HCT116 (cell line): ENCODE measurements at regions not wholly inside any gene's neighbourhood (a gene's known extent, or its start where the extent isn't known, plus 50 kb on each side); places are given as distances from the start of the nearest gene placed in this dataset.

ENCODE experiments used
- ATAC-seq: fragments of 200-7000 bp; cut with Tn5 transposase; 2 replicates; pipeline ENCODE4 v1.9.1; 2020; ENCODE audit warnings: mild to moderate bottlenecking, moderate library complexity
- BruUV-seq: library from RNA; stranded (reverse); fragments of 400-500 nt; replicated peaks from 2 replicates; lab custom pipeline; 2021; lab: Mats Ljungman, UMichigan
- CTCF ChIA-PET: fragments of 300-600 bp; sonication (Branson Sonifier 250); formaldehyde crosslinking; loops from one replicate; lab custom pipeline; 2021; ENCODE audit warnings: antibody characterized with exemption; lab: Charles Lee
- POLR2A ChIA-PET: fragments of 300-600, 350-600 bp; sonication (Branson Sonifier 250); formaldehyde crosslinking; loops from one replicate; lab custom pipeline; 2021; ENCODE audit warnings: antibody characterized with exemption; lab: Charles Lee
- RAD21 ChIA-PET, 2 experiments: fragments of 300-600 bp; sonication (Branson Sonifier 250); formaldehyde crosslinking; loops; one replicate each; lab custom pipeline; 2023; ENCODE audit warnings: low total read pairs in 2 of 2; ENCODE audit not compliant: uncharacterized antibody in 2 of 2, unreplicated experiment in 2 of 2, low non-redundant PET in 1 of 2; lab: Charles Lee
- DNase-seq: peaks from one replicate; pipeline ENCODE4 v3.0.0-alpha.2; 2010; ENCODE audit warnings: low read depth, low spot score
- H2AFZ ChIP-seq: fragments of 200-600 bp; shearing (Covaris generic), sonication (generic); 2 replicates; pipeline ENCODE4 v1.6.1; 2017; ENCODE audit warnings: low read depth, mixed run types, mixed read lengths, antibody characterized with exemption, low read length; ENCODE audit not compliant: poor library complexity, severe bottlenecking
- H3K27ac ChIP-seq: 2 replicates; pipeline ENCODE4 v1.5.1; 2012; ENCODE audit warnings: low read depth, low read length
- H3K27me3 ChIP-seq: fragments of 200-600 bp; sonication (generic); 2 replicates; pipeline ENCODE4 v1.6.1; 2016; ENCODE audit warnings: mixed run types, low read length, mixed read lengths; ENCODE audit not compliant: insufficient read depth
- H3K36me3 ChIP-seq, 2 experiments: fragments of 200-500 bp in 1 of 2; fragments of 200-600 bp in 1 of 2; sonication (Bioruptor generic) in 1 of 2; sonication (generic) in 1 of 2; 2 replicates each; pipeline versions ENCODE4 v1.5.1 to v1.6.1; 2014 to 2016; ENCODE audit warnings: low read length in 2 of 2, inconsistent platforms in 1 of 2, mixed read lengths in 1 of 2, mixed run types in 1 of 2; ENCODE audit not compliant: insufficient read depth in 2 of 2, control insufficient read depth in 1 of 2
- H3K4me1 ChIP-seq, 2 experiments: fragments of 200-600 bp in 1 of 2; sonication (generic) in 1 of 2; 2 replicates each; pipeline versions ENCODE4 v1.5.1 to v1.6.1; 2012 to 2017; ENCODE audit warnings: low read length in 2 of 2, inconsistent platforms in 1 of 2, mild to moderate bottlenecking in 1 of 2, mixed read lengths in 1 of 2, mixed run types in 1 of 2, moderate library complexity in 1 of 2; ENCODE audit not compliant: insufficient read depth in 2 of 2, control insufficient read depth in 1 of 2
- H3K4me2 ChIP-seq: fragments of 200-600 bp; sonication (generic); 2 replicates; pipeline ENCODE4 v1.6.1; 2017; ENCODE audit warnings: mixed run types, low read length, mixed read lengths
- H3K4me3 ChIP-seq, 2 experiments: fragments of 200-600 bp in 1 of 2; sonication (generic) in 1 of 2; replicated peaks in 1 of 2; 2 replicates each; pipeline ENCODE4 v1.5.1; 2011 to 2016; ENCODE audit warnings: low read length in 2 of 2, control low read depth in 1 of 2, low read depth in 1 of 2, mild to moderate bottlenecking in 1 of 2, mixed read lengths in 1 of 2, mixed run types in 1 of 2
- H3K79me2 ChIP-seq: fragments of 200-600 bp; sonication (generic); 2 replicates; pipeline ENCODE4 v1.6.1; 2017; ENCODE audit warnings: mild to moderate bottlenecking, mixed run types, low read length, moderate library complexity, mixed read lengths; ENCODE audit not compliant: insufficient read depth
- H3K9ac ChIP-seq: fragments of 200-600 bp; sonication (generic); 2 replicates; pipeline ENCODE4 v1.6.1; 2016; ENCODE audit warnings: low read length, mixed read lengths
- H3K9me2 ChIP-seq: fragments of 200-600 bp; sonication (generic), shearing (Covaris generic); 2 replicates; pipeline ENCODE4 v1.6.1; 2017; ENCODE audit warnings: mixed run types, mild to moderate bottlenecking, moderate library complexity; ENCODE audit not compliant: insufficient read depth
- H3K9me3 ChIP-seq, 2 experiments: fragments of 200-500 bp in 1 of 2; fragments of 200-600 bp in 1 of 2; sonication (Bioruptor generic) in 1 of 2; sonication (generic) in 1 of 2; 2 replicates each; pipeline ENCODE4 v1.6.1; 2014 to 2017; ENCODE audit warnings: low read length in 2 of 2, mixed read lengths in 2 of 2, inconsistent platforms in 1 of 2, low read depth in 1 of 2, mild to moderate bottlenecking in 1 of 2, mixed run types in 1 of 2, moderate library complexity in 1 of 2; ENCODE audit not compliant: control insufficient read depth in 1 of 2, insufficient read depth in 1 of 2
- H4K20me1 ChIP-seq: fragments of 200-600 bp; sonication (generic), shearing (Covaris generic); 2 replicates; pipeline ENCODE4 v1.6.1; 2017; ENCODE audit warnings: mixed run types, mild to moderate bottlenecking, moderate library complexity; ENCODE audit not compliant: insufficient read depth
- EGR1 ChIP-seq: IDR thresholded peaks from 2 replicates; pipeline ENCODE4 v1.6.1; 2012; ENCODE audit warnings: low read depth
- ELF1 ChIP-seq: IDR thresholded peaks from 2 replicates; pipeline ENCODE4 v1.6.1; 2012; ENCODE audit warnings: low read depth, borderline replicate concordance
- EZH2 ChIP-seq: fragments of 200-600 bp; sonication (generic); IDR thresholded peaks from 2 replicates; pipeline ENCODE4 v1.6.1; 2017; ENCODE audit warnings: antibody characterized with exemption, mixed run types
- EZH2phosphoT487 ChIP-seq: fragments of 200-600 bp; IDR thresholded peaks from 2 replicates; pipeline ENCODE4 v1.6.1; 2018; ENCODE audit warnings: antibody characterized with exemption, borderline replicate concordance
- JUND ChIP-seq: IDR thresholded peaks from 2 replicates; pipeline ENCODE4 v1.6.1; 2012
- SRF ChIP-seq: IDR thresholded peaks from 2 replicates; pipeline ENCODE4 v1.6.1; 2012; ENCODE audit warnings: low read depth
- YY1 ChIP-seq: IDR thresholded peaks from 2 replicates; pipeline ENCODE4 v1.6.1; 2011; ENCODE audit warnings: low read length, low read depth, moderate library complexity, mild to moderate bottlenecking; ENCODE audit not compliant: insufficient replicate concordance; ENCODE audit errors: extremely low read depth
- ZNF274 ChIP-seq: fragments of 200-500 bp; sonication (Bioruptor generic); IDR thresholded peaks from 2 replicates; pipeline ENCODE4 v1.6.1; 2014; ENCODE audit warnings: mild to moderate bottlenecking, low read depth, low read length, inconsistent platforms
- intact Hi-C: fragments of 100-400 bp; cut with micrococcal nuclease; formaldehyde crosslinking; loops from 2 replicates; pipeline ENCODE4 v1.10.0; 2022
- TF ChIP-seq, protein P1 (sequence below): IDR thresholded peaks from 2 replicates; pipeline ENCODE4 v1.6.1; 2012
- TF ChIP-seq, protein P2 (sequence below), 3 experiments: fragments of 200-600 bp in 1 of 3; sonication (generic) in 1 of 3; IDR thresholded peaks in 2 of 3; conservative IDR thresholded peaks in 1 of 3; 2 replicates each; pipeline ENCODE4 v1.5.1; 2012 to 2017; ENCODE audit warnings: low read depth in 2 of 3, low read length in 2 of 3, antibody characterized with exemption in 1 of 3, borderline replicate concordance in 1 of 3, control low read depth in 1 of 3, mild to moderate bottlenecking in 1 of 3, mixed read lengths in 1 of 3, mixed run types in 1 of 3, moderate library complexity in 1 of 3; ENCODE audit not compliant: insufficient read depth in 1 of 3

DNA sequence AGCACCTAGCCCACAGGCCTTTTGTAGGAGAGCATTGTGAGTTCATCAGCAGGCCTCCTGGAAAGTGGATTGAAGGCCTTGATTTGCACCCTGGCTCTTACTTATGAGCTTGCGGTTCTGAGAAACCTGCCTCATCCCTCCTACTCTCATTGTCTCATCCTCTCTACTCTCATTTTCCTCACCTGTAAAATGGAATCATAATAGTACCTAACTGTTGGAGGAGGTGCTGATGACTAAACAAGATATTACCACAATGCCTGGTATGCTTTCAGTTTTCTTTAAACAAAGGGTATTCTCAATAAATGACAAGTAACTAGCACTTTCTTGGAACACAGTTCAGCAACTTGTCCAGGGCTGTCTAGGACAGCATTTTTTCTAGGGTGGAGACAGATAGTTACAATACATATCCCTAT, 243.1 kb upstream of the MAF start:
- DNase-seq, result no peak
- CTCF ChIA-PET, result no interaction called here

DNA sequence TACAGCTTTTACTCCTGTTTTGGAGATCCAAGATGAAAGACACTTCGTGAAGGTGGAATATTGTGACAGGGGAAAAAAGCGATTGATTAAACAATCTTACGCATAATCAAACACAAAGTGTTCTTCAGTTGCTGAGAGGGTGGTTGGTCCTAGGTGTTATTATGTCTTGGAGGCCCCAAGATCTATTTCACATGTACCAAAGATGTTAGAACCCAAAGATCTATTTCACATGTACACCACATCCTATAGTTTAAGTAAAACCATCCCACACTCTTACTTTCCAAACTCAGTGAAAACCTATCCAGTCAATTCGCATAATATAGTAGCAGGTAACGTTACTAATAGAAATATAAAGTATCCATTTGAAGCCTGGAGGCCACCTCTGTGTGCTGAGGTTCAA, 242.6 kb upstream of the MAF start:
- ChIA-PET POLR2A (no interaction called here), CTCF (no interaction called here), RAD21 (no interaction called here)
- no peaks in the 10 kb centered on the region for H3K27me3 ChIP-seq
- TF ChIP-seq YY1 (no peak), JUND (no peak)
- no peak overlapping the region for H3K27ac ChIP-seq
- no peaks in the 10 kb centered on the region for H3K9me2 ChIP-seq
- H3K9me3 ChIP-seq, result peaks cover 24 to 51% of the 10 kb centered on the region in 2 experiments; a peak in 2 of 4 replicates
- no peaks in the 10 kb centered on the region for H3K4me1 ChIP-seq
- intact Hi-C loops, result no loop called here
- ATAC-seq, result no peak
- no peak overlapping the region for H2AFZ ChIP-seq
- no peak for DNase-seq
- H3K4me3 ChIP-seq, result no peak overlapping the region
- no peak overlapping the region for H3K4me2 ChIP-seq
- H3K79me2 ChIP-seq, result no peaks in the 10 kb centered on the region
- no peak overlapping the region for H3K9ac ChIP-seq
- BruUV-seq, result no TSS peak
- H3K36me3 ChIP-seq, result no peaks in the 10 kb centered on the region
- H4K20me1 ChIP-seq, result no peaks in the 10 kb centered on the region

More for the DNA sequence above, 243.1 kb upstream of the MAF start:
- RAD21 ChIA-PET, result no interaction called here
- no peaks in the 10 kb centered on the region for H3K27me3 ChIP-seq
- no peak for TF ChIP-seq EZH2
- no peak for TF ChIP-seq EZH2phosphoT487
- no peak for TF ChIP-seq YY1
- TF ChIP-seq, protein P1, sequence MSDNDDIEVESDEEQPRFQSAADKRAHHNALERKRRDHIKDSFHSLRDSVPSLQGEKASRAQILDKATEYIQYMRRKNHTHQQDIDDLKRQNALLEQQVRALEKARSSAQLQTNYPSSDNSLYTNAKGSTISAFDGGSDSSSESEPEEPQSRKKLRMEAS, result no peak
- TF ChIP-seq, protein P2, sequence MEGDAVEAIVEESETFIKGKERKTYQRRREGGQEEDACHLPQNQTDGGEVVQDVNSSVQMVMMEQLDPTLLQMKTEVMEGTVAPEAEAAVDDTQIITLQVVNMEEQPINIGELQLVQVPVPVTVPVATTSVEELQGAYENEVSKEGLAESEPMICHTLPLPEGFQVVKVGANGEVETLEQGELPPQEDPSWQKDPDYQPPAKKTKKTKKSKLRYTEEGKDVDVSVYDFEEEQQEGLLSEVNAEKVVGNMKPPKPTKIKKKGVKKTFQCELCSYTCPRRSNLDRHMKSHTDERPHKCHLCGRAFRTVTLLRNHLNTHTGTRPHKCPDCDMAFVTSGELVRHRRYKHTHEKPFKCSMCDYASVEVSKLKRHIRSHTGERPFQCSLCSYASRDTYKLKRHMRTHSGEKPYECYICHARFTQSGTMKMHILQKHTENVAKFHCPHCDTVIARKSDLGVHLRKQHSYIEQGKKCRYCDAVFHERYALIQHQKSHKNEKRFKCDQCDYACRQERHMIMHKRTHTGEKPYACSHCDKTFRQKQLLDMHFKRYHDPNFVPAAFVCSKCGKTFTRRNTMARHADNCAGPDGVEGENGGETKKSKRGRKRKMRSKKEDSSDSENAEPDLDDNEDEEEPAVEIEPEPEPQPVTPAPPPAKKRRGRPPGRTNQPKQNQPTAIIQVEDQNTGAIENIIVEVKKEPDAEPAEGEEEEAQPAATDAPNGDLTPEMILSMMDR (IDR thresholded peaks at IDR 0.05 in 2 of 3, conservative IDR thresholded peaks at IDR 0.05 in 1 of 3; ENCODE audit: borderline replicate concordance in 1 of 3, insufficient read depth in 1 of 3, low read depth in 2 of 3, low read length in 2 of 3), result no peak
- no peak for TF ChIP-seq ELF1
- TF ChIP-seq ZNF274, result no peak
- TF ChIP-seq SRF, result no peak
- no peak for TF ChIP-seq JUND
- no peak for TF ChIP-seq EGR1
- no peaks in the 10 kb centered on the region for H3K4me1 ChIP-seq
- no peaks in the 10 kb centered on the region for H3K9me2 ChIP-seq
- H2AFZ ChIP-seq, result no peak overlapping the region
- intact Hi-C loops, result no loop called here
- H3K9me3 ChIP-seq, result peaks cover 26 to 56% of the 10 kb centered on the region in 2 experiments; a peak in 2 of 4 replicates
- no peak overlapping the region for H3K4me2 ChIP-seq
- H4K20me1 ChIP-seq, result no peaks in the 10 kb centered on the region
- H3K9ac ChIP-seq, result no peak overlapping the region
- no peak overlapping the region for H3K27ac ChIP-seq
- no TSS peak for BruUV-seq
- POLR2A ChIA-PET, result no interaction called here
- no peaks in the 10 kb centered on the region for H3K79me2 ChIP-seq
- no peaks in the 10 kb centered on the region for H3K36me3 ChIP-seq
- no peak overlapping the region for H3K4me3 ChIP-seq
- ATAC-seq, result no peak
